H1 (cell line): ENCODE measurements at regions not wholly inside any gene's neighbourhood (a gene's known extent, or its start where the extent isn't known, plus 50 kb on each side); places are given as distances from the start of the nearest gene placed in this dataset.

ENCODE experiments used
- CTCF ChIA-PET: fragments of 300-600 bp; sonication (Branson Sonifier 250); formaldehyde crosslinking; loops from one replicate; lab custom pipeline; 2021; ENCODE audit not compliant: partially characterized antibody; lab: Charles Lee
- POLR2A ChIA-PET: fragments of 300-600 bp; sonication (Branson Sonifier 250); formaldehyde crosslinking; loops from one replicate; lab custom pipeline; 2021; ENCODE audit warnings: inconsistent platforms; ENCODE audit not compliant: partially characterized antibody; lab: Charles Lee
- DNase-seq, 2 experiments: peaks; one replicate each; pipeline versions ENCODE4 v3.0.0 to v3.0.0-alpha.2; 2010 to 2022; ENCODE audit warnings: low spot score in 2 of 2, low read depth in 1 of 2, mixed read lengths in 1 of 2
- FAIRE-seq: peaks from 2 replicates; lab custom pipeline; 2011; peaks lifted over from hg19 to GRCh38; lab: Jason Lieb, UNC
- H2AFZ ChIP-seq: 2 replicates; pipeline ENCODE4 v1.8.1; 2012; ENCODE audit warnings: low read length, inconsistent platforms
- H2AK5ac ChIP-seq: 2 replicates; pipeline ENCODE4 v1.6.1; 2013; ENCODE audit warnings: low read depth, low read length
- H2BK120ac ChIP-seq: replicated peaks from 2 replicates; pipeline ENCODE3; 2013; ENCODE audit warnings: low read depth, low read length, inconsistent platforms
- H2BK12ac ChIP-seq: 2 replicates; pipeline ENCODE4 v1.6.1; 2013; ENCODE audit warnings: low read depth, low read length
- H2BK15ac ChIP-seq: 2 replicates; pipeline ENCODE4 v1.6.1; 2013; ENCODE audit warnings: low read length
- H2BK20ac ChIP-seq: 2 replicates; pipeline ENCODE4 v1.6.1; 2013; ENCODE audit warnings: low read length
- H2BK5ac ChIP-seq: 2 replicates; pipeline ENCODE4 v1.6.1; 2013; ENCODE audit warnings: low read depth, low read length
- H3K14ac ChIP-seq: 2 replicates; pipeline ENCODE4 v1.6.1; 2013; ENCODE audit warnings: inconsistent platforms; ENCODE audit not compliant: insufficient read length
- H3K18ac ChIP-seq: 2 replicates; pipeline ENCODE4 v1.6.1; 2013; ENCODE audit warnings: low read length; ENCODE audit errors: extremely low read depth
- H3K23ac ChIP-seq: 2 replicates; pipeline ENCODE4 v1.6.1; 2013; ENCODE audit warnings: inconsistent platforms; ENCODE audit not compliant: insufficient read length
- H3K23me2 ChIP-seq: 2 replicates; pipeline ENCODE4 v1.6.1; 2013; ENCODE audit warnings: low read depth, low read length
- H3K27ac ChIP-seq: 2 replicates; pipeline ENCODE4 v1.6.1; 2011; ENCODE audit warnings: low read depth, low read length, inconsistent platforms
- H3K27me3 ChIP-seq, 4 experiments: replicated peaks in 1 of 4; 1 replicate in 1 of 4; 2 replicates in 3 of 4; pipeline versions ENCODE4 v1.6.1 to v1.8.1; 2011 to 2013; ENCODE audit warnings: low read length in 3 of 4, mild to moderate bottlenecking in 3 of 4, inconsistent platforms in 2 of 4, mixed read lengths in 2 of 4, moderate library complexity in 1 of 4; ENCODE audit not compliant: control insufficient read depth in 3 of 4, insufficient read depth in 3 of 4; ENCODE audit errors: extremely low read depth in 1 of 4
- H3K36me3 ChIP-seq, 4 experiments: 2 replicates each; pipeline versions ENCODE4 v1.6.1 to v1.8.1; 2011 to 2013; ENCODE audit warnings: mild to moderate bottlenecking in 4 of 4, low read length in 3 of 4, moderate library complexity in 2 of 4, control low read depth in 1 of 4, inconsistent platforms in 1 of 4; ENCODE audit not compliant: insufficient read depth in 4 of 4, control insufficient read depth in 2 of 4
- H3K4ac ChIP-seq: replicated peaks from 2 replicates; pipeline ENCODE3; 2013; ENCODE audit warnings: low read length, low read depth, mixed read lengths, inconsistent platforms; ENCODE audit not compliant: insufficient read length
- H3K4me1 ChIP-seq, 4 experiments: replicated peaks in 1 of 4; 1 replicate in 1 of 4; 2 replicates in 3 of 4; pipeline versions ENCODE4 v1.6.1 to v1.8.1; 2011 to 2013; ENCODE audit warnings: low read length in 3 of 4, inconsistent platforms in 2 of 4, mixed read lengths in 1 of 4; ENCODE audit not compliant: insufficient read depth in 4 of 4, control insufficient read depth in 3 of 4
- H3K4me2 ChIP-seq, 2 experiments: 2 replicates each; pipeline versions ENCODE4 v1.6.1 to v1.8.1; 2011 to 2013; ENCODE audit warnings: low read depth in 2 of 2, low read length in 2 of 2, control low read depth in 1 of 2, inconsistent platforms in 1 of 2, mild to moderate bottlenecking in 1 of 2; ENCODE audit not compliant: insufficient read depth in 1 of 2
- H3K4me3 ChIP-seq, 4 experiments: fragments of 200-600, 300-600 bp in 1 of 4; sonication (generic), shearing (Covaris generic), sonication (Bioruptor Twin) in 1 of 4; 2 replicates each; pipeline versions ENCODE4 v1.5.1 to v1.8.1; 2011 to 2016; ENCODE audit warnings: low read length in 4 of 4, low read depth in 3 of 4, control low read depth in 2 of 4, inconsistent platforms in 2 of 4, mild to moderate bottlenecking in 2 of 4, mixed read lengths in 1 of 4, moderate library complexity in 1 of 4; ENCODE audit not compliant: insufficient read depth in 2 of 4; ENCODE audit errors: extremely low read depth in 1 of 4
- H3K56ac ChIP-seq: replicated peaks from 2 replicates; pipeline ENCODE3; 2013; ENCODE audit warnings: low read depth, mild to moderate bottlenecking, mixed read lengths, low read length, inconsistent platforms; ENCODE audit not compliant: insufficient read length
- H3K79me1 ChIP-seq: 2 replicates; pipeline ENCODE4 v1.6.1; 2013; ENCODE audit warnings: low read depth, low read length, control low read depth
- H3K79me2 ChIP-seq, 2 experiments: 2 replicates each; pipeline versions ENCODE4 v1.6.1 to v1.8.1; 2012 to 2013; ENCODE audit warnings: low read length in 2 of 2, mild to moderate bottlenecking in 2 of 2, inconsistent platforms in 1 of 2; ENCODE audit not compliant: insufficient read depth in 2 of 2, control insufficient read depth in 1 of 2
- H3K9ac ChIP-seq, 4 experiments: replicated peaks in 1 of 4; 1 replicate in 1 of 4; 2 replicates in 3 of 4; pipeline versions ENCODE4 v1.6.1 to v1.8.1; 2011 to 2013; ENCODE audit warnings: low read depth in 3 of 4, low read length in 3 of 4, control low read depth in 2 of 4, mild to moderate bottlenecking in 2 of 4, moderate library complexity in 2 of 4, inconsistent platforms in 1 of 4; ENCODE audit errors: extremely low read depth in 1 of 4
- H3K9me3 ChIP-seq, 2 experiments: 2 replicates each; pipeline versions ENCODE4 v1.6.1 to v1.8.1; 2012 to 2013; ENCODE audit warnings: mild to moderate bottlenecking in 2 of 2, moderate library complexity in 2 of 2, control low read depth in 1 of 2, inconsistent platforms in 1 of 2, low read depth in 1 of 2, low read length in 1 of 2, mixed read lengths in 1 of 2; ENCODE audit not compliant: insufficient read depth in 2 of 2
- H4K20me1 ChIP-seq, 2 experiments: replicated peaks in 1 of 2; 2 replicates each; pipeline versions ENCODE3 to v1.8.1; 2011 to 2013; ENCODE audit warnings: inconsistent platforms in 2 of 2, low read length in 2 of 2, mild to moderate bottlenecking in 1 of 2; ENCODE audit not compliant: insufficient read depth in 2 of 2, control insufficient read depth in 1 of 2
- H4K5ac ChIP-seq: 2 replicates; pipeline ENCODE4 v1.6.1; 2013; ENCODE audit warnings: low read length, low read depth, mixed read lengths, inconsistent platforms; ENCODE audit not compliant: insufficient read length
- H4K8ac ChIP-seq: 2 replicates; pipeline ENCODE4 v1.8.0; 2013; ENCODE audit warnings: mild to moderate bottlenecking, moderate library complexity, low read length, inconsistent platforms; ENCODE audit not compliant: insufficient read depth; ENCODE audit errors: extremely low read depth
- H4K91ac ChIP-seq: replicated peaks from 2 replicates; pipeline ENCODE3; 2013; ENCODE audit warnings: low read length, mixed read lengths, inconsistent platforms; ENCODE audit not compliant: insufficient read length
- ATF3 ChIP-seq: IDR thresholded peaks from 2 replicates; pipeline ENCODE4 v1.6.1; 2011; ENCODE audit warnings: low read depth, mild to moderate bottlenecking, low read length; ENCODE audit not compliant: insufficient read depth
- CBX5 ChIP-seq: fragments of 300-800, 300-1000 bp; sonication (generic); IDR thresholded peaks from 2 replicates; pipeline ENCODE4 v1.7.1; 2016; ENCODE audit warnings: antibody characterized with exemption, low read length, low read depth
- E2F6 ChIP-seq: IDR thresholded peaks from 2 replicates; pipeline ENCODE4 v1.6.1; 2012; ENCODE audit warnings: inconsistent platforms
- EP300 ChIP-seq, 2 experiments: IDR thresholded peaks; 1 replicate in 1 of 2; 2 replicates in 1 of 2; pipeline ENCODE4 v1.6.1; 2011 to 2012; ENCODE audit warnings: low read depth in 2 of 2, low read length in 2 of 2, mild to moderate bottlenecking in 2 of 2, borderline replicate concordance in 1 of 2, inconsistent platforms in 1 of 2, moderate library complexity in 1 of 2
- MAFK ChIP-seq: IDR thresholded peaks from 2 replicates; pipeline ENCODE4 v1.6.1; 2012; ENCODE audit warnings: low read depth, mild to moderate bottlenecking, improper control_type of control experiment, low read length
- NRF1 ChIP-seq: IDR thresholded peaks from 2 replicates; pipeline ENCODE4 v1.6.1; 2011; ENCODE audit warnings: mild to moderate bottlenecking, low read depth, low read length, improper control_type of control experiment
- SP1 ChIP-seq: IDR thresholded peaks from 2 replicates; pipeline ENCODE4 v1.6.1; 2011; ENCODE audit warnings: low read depth, low read length
- SRF ChIP-seq: IDR thresholded peaks from 2 replicates; pipeline ENCODE4 v1.6.1; 2011; ENCODE audit warnings: mild to moderate bottlenecking, low read depth, low read length, moderate library complexity
- SUZ12 ChIP-seq: fragments of 200-600 bp; sonication (generic); IDR thresholded peaks from 2 replicates; pipeline ENCODE4 v1.6.1; 2012; ENCODE audit warnings: mild to moderate bottlenecking, inconsistent platforms, low read length, moderate library complexity, mixed read lengths
- TAF7 ChIP-seq: optimal IDR thresholded peaks from 2 replicates; pipeline ENCODE3; 2011; ENCODE audit warnings: low read depth, mild to moderate bottlenecking, inconsistent platforms, low read length, moderate library complexity, borderline replicate concordance
- WGBS, 2 experiments: shearing (Covaris generic) in 1 of 2; methylation state at CpG; one replicate each; pipeline versions ENCODE4 v1.1.6 to v1.1.7; 2013 to 2015; ENCODE audit warnings: low lambda C conversion rate in 2 of 2, mixed read lengths in 2 of 2, inconsistent platforms in 1 of 2, low coverage in 1 of 2, missing lambda C conversion rate in 1 of 2; ENCODE audit not compliant: insufficient replicate concordance in 2 of 2, insufficient coverage in 1 of 2, insufficient read length in 1 of 2; ENCODE audit errors: extremely low coverage in 1 of 2, missing lambda C conversion rate in 1 of 2; 5-methylcytosine and 5-hydroxymethylcytosine counted together
- TF ChIP-seq, protein P1 (sequence below), 3 experiments: IDR thresholded peaks; 1 replicate in 2 of 3; 2 replicates in 1 of 3; pipeline versions ENCODE4 v1.5.1 to v1.6.1; 2011; ENCODE audit warnings: low read length in 3 of 3, mild to moderate bottlenecking in 3 of 3, inconsistent platforms in 2 of 3, low read depth in 1 of 3, moderate library complexity in 1 of 3; ENCODE audit not compliant: insufficient read depth in 1 of 3; ENCODE audit errors: control extremely low read depth in 1 of 3

DNA sequence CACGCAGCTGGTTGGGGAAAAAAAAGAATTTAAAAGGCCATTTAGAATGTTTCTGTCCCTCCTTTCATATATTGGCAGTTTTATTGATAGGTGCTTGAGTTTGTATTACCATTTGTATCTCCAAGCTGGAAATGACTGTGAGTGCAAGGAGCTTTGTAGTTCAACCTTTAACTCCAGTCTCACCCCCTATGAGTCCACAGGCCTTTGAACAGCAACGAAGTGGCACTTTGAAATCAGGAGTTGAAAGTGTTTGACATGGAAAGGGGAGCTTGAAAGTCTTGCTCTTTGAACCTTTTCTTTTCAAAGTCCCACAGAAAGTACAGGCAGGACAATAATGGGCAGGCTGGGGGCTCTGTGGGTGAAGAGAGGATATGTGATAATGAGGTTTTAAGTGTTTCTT, 480.3 kb downstream of the RERGL start:
- Histone ChIP-seq H4K91ac (no peak overlapping the region), H3K23me2 (no peaks in the 10 kb centered on the region), H2BK120ac (no peak overlapping the region), H3K9ac (no peak overlapping the region), H3K4ac (no peak overlapping the region), H3K27ac (no peak overlapping the region), H3K4me3 (no peak overlapping the region), H2BK5ac (no peak overlapping the region), H3K4me2 (no peak overlapping the region), H3K36me3 (no peaks in the 10 kb centered on the region), H4K20me1 (no peaks in the 10 kb centered on the region), H3K18ac (no peak overlapping the region), H3K23ac (no peak overlapping the region), H3K79me1 (no peaks in the 10 kb centered on the region), H3K56ac (no peak overlapping the region), H2AFZ (no peak overlapping the region), H4K5ac (no peak overlapping the region), H4K8ac (no peak overlapping the region), H2AK5ac (no peak overlapping the region), H3K14ac (no peak overlapping the region), H3K9me3 (no peaks in the 10 kb centered on the region), H2BK12ac (no peak overlapping the region), H3K79me2 (no peaks in the 10 kb centered on the region), H2BK20ac (no peak overlapping the region), H3K4me1 (no peaks in the 10 kb centered on the region), H2BK15ac (no peak overlapping the region), H3K27me3 (no peaks in the 10 kb centered on the region)
- 92% methylated on average over 2 of the region's 2 CpGs; no CpG with 5 or more reads in 1 of the 2 experiments for WGBS, 2 experiments
- ChIA-PET POLR2A (no interaction called here), CTCF (interaction anchor here (0.7 to 1.4 kb wide), 2 partner anchors 9 to 382 kb away, joined by 3 read pairs; no protein-coding TSS in a partner anchor)
- DNase-seq (no peak), FAIRE-seq (no peak)
- TF ChIP-seq CBX5 (no peak), SUZ12 (no peak), SRF (no peak), NRF1 (no peak), MAFK (no peak), SP1 (no peak), E2F6 (no peak), TAF7 (no peak), ATF3 (no peak), EP300 (IDR thresholded peaks at IDR 0.05; ENCODE audit: borderline replicate concordance in 1 of 2, low read depth in 2 of 2, low read length in 2 of 2) (no peak)
- TF ChIP-seq, protein P1, sequence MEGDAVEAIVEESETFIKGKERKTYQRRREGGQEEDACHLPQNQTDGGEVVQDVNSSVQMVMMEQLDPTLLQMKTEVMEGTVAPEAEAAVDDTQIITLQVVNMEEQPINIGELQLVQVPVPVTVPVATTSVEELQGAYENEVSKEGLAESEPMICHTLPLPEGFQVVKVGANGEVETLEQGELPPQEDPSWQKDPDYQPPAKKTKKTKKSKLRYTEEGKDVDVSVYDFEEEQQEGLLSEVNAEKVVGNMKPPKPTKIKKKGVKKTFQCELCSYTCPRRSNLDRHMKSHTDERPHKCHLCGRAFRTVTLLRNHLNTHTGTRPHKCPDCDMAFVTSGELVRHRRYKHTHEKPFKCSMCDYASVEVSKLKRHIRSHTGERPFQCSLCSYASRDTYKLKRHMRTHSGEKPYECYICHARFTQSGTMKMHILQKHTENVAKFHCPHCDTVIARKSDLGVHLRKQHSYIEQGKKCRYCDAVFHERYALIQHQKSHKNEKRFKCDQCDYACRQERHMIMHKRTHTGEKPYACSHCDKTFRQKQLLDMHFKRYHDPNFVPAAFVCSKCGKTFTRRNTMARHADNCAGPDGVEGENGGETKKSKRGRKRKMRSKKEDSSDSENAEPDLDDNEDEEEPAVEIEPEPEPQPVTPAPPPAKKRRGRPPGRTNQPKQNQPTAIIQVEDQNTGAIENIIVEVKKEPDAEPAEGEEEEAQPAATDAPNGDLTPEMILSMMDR (IDR thresholded peaks at IDR 0.05; ENCODE audit: control extremely low read depth in 1 of 3, insufficient read depth in 1 of 3, low read depth in 1 of 3, low read length in 3 of 3) = no peak
